OCI-LY7 (cell line): ENCODE measurements at regions not wholly inside any gene's neighbourhood (a gene's known extent, or its start where the extent isn't known, plus 50 kb on each side); places are given as distances from the start of the nearest gene placed in this dataset.

Experiments
- EZH2phosphoT487 ChIP-seq: fragments of 200-600 bp; sonication (generic); IDR thresholded peaks from 2 replicates; pipeline ENCODE4 v1.6.1; 2018; ENCODE audit warnings: low read depth, borderline replicate concordance, mild to moderate bottlenecking, mixed run types, antibody characterized with exemption, low read length, moderate library complexity, mixed read lengths
- TF ChIP-seq, protein P1 (sequence below): fragments of 200-600 bp; sonication (generic); conservative IDR thresholded peaks from 2 replicates; pipeline ENCODE4 v1.5.1; 2014; ENCODE audit warnings: mild to moderate bottlenecking, antibody characterized with exemption, low read length, moderate library complexity, mixed read lengths

DNA sequence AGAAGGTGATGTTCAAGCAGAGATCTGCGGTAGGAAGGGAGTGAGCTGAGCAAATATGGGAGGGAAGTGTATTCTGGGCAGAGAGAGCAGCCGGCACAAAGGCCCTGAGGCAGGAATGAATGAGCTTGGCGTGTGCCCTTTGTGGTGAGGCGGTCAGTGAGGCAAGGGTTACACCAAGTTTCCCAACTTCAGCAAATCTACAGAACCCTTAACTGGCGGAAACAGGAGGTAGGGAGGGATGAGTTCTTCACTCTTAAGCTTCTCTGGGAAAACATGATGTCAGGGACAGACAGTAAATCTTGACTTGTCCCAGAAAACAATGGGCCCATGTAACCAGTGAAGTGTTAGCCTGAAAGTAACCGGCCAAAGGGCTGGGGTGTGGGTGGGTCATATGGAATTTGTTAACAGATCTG, 97.1 kb upstream of the PTPN1 start:
- TF ChIP-seq, protein P1, sequence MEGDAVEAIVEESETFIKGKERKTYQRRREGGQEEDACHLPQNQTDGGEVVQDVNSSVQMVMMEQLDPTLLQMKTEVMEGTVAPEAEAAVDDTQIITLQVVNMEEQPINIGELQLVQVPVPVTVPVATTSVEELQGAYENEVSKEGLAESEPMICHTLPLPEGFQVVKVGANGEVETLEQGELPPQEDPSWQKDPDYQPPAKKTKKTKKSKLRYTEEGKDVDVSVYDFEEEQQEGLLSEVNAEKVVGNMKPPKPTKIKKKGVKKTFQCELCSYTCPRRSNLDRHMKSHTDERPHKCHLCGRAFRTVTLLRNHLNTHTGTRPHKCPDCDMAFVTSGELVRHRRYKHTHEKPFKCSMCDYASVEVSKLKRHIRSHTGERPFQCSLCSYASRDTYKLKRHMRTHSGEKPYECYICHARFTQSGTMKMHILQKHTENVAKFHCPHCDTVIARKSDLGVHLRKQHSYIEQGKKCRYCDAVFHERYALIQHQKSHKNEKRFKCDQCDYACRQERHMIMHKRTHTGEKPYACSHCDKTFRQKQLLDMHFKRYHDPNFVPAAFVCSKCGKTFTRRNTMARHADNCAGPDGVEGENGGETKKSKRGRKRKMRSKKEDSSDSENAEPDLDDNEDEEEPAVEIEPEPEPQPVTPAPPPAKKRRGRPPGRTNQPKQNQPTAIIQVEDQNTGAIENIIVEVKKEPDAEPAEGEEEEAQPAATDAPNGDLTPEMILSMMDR, result no peak
- TF ChIP-seq EZH2phosphoT487, result no peak
